HG02885 (cell line): ENCODE measurements at regions not wholly inside any gene's neighbourhood (a gene's known extent, or its start where the extent isn't known, plus 50 kb on each side); places are given as distances from the start of the nearest gene placed in this dataset.
"Not testable (repeated sequence)": the region's sequence is repeated elsewhere in the genome, so short reads cannot be mapped to it uniquely, and the experiment has no call there.

Experiments used
- ATAC-seq: cut with Tn5 transposase; IDR thresholded peaks from one replicate; pipeline ENCODE4 v1.9.1; 2021; ENCODE audit warnings: mild to moderate bottlenecking; ENCODE audit not compliant: unreplicated experiment, poor library complexity

DNA sequence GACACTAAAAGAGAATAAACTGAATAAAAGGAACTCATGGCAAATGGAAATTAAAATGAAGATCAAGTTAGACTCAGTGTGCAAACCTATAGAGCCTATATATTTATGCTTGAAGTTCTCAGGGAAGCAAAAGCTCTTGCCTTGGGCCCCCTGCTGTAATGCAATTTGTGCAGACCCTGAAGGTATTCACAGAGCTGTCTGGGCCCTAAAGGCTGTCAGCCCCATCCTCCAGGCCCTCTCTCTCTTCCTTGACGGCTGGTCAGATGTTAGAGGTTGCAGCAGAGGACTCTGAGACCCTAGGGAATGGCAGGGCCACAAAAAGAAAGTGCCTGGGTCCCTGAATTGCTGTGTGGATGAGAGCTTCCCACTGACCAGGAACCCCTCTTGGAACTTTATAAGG is 283.9 kb upstream of the TUT7 start:
- ATAC-seq, result no peak

DNA sequence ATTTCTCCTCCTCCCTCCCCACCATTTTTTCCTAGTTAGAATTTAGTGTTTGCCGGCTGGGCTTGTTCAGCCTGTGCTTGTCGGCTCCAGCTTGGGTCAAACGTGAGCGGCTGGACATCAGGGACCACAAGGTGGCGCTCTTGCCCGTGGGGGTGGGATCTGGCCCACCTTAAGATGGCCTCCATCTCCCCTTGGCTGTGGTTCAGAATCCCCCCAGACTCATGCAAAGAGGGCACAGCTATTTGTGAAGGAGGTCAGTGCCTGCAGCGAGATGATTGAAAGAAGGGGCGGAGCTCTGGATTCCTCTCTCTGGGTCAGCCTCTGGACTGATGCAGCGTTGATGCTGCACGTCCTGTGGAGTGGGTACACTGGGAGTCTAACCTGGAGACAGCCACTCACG is 283.3 kb upstream of the TUT7 start:
- no peak for ATAC-seq

DNA sequence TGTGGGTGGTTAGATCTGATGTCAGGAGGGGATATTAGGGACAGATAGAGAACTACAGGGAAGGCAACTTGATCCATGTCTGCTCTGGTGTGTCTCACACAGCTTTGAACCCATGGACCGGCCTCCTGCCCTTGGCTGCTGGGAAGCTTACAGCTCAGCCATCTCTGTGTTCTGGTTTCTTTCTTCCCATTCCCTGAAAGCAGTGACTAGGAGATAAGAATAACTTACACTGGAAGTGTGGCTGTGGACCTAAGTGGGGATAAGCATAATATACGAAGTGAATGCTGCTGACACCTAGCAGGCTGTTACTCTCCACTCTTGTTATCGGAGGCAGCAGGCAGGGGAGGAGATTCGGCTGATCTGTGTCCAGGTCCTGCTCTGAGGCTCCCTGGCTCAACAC is 282.3 kb upstream of the TUT7 start:
- ATAC-seq, result no peak

DNA sequence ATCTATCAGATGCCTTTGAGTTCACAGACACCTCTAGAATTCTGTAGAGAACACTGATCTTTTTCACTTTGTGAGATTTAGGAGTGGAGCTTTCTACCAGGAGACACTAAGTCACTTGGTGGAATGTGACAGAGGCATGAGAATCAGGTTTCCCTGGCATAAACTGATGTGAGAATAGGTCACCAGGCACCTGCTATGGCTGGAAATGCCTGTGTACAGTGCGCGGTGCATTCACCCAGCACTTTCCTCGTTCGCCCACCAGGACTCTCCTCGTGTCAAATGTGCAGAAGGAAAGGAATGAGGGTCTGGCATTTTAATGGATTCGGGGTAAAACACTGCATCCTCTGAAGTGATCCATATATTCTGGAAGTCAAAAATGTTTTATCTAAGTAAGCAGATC is 281.8 kb upstream of the TUT7 start:
- ATAC-seq, result no peak

DNA sequence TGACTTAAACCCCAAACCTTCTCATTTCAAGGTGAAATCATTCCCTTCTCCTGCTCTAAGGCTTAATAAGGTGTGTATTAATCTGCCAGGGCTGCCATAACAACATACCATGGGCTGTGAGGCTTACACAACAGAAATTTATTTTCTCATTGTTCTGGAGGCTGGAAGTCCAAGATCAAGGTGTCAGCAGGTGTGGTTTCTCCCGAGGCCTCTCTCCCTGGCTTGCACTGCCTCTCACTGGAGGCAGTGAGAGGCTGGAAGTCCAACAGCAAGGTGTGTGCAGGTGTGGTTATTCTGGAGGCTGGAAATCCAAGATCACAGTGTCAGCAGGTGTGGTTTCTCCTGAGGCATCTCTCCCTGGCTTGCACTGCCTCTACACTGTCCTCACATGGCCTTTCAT is 280.3 kb upstream of the TUT7 start:
- ATAC-seq, result no peak

DNA sequence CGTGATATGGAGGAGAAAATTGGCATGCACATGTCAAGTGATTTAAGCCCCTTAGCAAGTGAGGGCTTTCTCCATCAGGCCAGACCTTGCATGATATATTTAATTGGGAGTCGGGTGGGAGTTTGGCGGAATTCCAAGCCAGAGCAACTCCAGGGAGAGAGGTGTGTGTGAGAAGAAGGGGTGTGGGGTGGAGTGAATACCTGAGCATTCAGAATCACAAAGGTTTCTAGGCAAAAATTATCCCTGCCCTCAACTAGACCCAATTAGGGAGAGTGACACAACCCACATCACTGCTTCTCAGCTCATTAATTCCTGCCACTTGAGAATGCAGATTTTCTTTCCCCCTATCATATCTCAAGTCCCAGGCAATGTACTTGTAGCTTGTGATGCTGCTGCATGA is 279.7 kb upstream of the TUT7 start:
- no peak for ATAC-seq

DNA sequence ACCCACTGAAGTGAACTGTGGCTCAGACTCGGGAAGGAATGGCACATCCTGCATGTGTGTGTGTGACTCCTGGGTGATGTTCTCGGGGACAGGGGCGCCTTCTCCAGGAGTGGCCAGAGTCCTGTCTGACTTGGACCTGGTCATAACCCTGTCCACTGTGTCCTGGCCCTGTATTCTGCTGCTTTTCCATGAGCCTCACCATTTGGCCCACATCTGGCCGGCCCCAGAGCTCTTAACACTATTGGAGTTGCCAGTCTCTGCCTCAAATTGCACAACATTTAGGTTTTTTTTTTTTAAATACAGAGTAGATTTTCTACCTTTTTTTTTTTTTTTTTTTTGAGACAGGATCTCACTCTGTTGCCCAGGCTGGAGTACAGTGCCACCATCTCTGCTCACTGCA is 278.3 kb upstream of the TUT7 start:
- no peak for ATAC-seq

DNA sequence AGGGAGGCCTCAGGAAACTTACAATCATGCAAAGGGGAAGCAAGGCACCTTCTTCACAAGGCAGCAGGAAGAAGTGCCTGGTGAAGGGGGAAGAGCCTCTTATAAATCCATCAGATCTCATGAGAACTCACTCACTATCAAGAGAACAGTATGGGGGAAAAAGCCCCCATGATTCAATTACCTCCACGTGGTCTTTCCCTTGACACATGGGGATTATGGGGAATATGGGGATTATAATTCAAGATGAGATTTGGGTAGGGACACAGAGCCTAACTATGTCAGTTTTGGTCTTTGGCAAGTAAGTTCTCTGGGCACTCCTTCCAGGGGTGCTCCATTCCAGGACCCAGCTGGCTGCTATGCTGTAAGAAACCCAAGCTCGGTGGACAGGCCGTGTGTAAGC is 275.3 kb upstream of the TUT7 start:
- ATAC-seq, result no peak

DNA sequence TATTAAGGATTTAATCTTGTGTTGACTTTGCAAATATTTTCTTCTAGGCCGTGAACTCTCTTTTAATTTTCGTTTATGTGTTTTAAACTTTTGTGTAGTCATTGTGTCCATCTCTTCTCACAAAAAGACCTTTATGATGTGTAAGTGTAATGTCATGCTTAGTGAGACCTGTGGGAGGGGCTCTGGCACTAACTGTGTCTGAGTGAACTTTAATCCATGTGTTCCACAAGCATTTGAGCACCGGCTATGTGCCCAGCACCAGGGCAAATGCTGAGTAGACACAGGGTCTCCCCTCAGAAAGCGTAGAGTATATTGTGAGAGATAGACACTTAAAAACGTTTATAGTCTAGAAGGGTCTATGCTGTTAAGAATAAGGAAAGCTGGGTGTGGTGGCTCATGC is 272.6 kb upstream of the TUT7 start:
- ATAC-seq, result no peak

DNA sequence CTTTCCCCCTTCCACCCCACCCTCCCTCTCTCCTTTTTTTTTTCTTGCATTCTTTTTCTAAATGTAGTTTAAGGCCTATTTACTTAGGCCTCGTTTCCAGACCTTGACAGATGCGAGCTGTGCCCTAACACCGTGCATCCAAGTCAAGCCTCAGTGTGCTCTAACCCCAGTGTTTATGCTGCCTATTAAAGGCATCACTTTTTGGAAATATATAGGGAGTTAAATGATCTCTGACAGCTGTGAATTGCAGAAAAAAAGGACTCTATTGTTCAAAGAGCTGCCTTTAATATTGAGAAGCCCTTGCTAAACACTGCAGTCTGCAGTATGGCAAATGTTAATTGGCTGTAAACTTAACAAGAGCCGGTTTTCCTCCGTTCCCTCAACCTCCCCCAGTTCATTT is 270.4 kb upstream of the TUT7 start:
- no peak for ATAC-seq

DNA sequence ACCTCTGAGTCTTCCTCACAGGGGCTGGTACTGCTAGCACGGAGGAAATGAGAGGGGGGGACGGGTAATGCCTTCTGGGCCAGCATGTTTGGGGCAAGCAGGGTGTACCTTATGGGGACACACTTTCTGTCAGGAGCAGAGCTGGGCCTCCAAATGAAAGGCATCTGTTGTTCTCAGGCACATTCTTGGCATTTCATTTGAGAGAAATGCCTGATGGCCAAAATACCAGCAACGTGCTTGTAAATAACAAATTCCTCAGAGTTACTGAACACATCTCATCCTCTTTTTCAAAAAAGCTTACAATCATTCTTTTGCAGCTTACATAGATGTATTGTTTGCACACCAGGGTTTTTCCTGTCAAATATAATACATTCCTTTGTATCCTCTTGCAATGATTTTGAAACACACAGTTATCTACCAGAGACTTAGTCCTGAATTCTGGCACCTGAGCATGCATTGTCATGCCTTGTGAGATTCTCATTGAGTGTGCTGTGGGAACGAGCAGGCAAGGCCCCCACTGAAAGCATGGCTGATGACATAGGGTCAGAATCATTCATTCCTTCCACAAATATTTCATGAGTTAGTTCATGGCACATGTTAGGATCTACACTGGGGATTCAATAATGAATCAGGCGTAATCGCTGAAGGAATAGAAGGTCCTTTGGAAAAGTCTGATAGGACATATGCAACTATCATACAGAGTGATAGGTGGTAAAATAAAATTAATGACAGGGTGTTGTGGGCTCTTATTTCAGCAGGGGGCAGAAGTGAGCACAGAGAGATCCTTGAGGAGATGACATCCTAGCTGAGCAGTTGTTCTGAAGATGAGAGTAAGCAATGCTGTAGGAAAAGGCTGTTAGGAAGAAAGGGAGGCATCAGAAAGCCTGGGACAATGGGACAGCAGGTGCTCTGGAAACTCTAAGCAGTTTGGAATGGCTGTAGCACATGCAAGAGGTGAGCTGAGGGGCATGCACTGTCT is 260.9 kb upstream of the TUT7 start:
- ATAC-seq, result no peak

DNA sequence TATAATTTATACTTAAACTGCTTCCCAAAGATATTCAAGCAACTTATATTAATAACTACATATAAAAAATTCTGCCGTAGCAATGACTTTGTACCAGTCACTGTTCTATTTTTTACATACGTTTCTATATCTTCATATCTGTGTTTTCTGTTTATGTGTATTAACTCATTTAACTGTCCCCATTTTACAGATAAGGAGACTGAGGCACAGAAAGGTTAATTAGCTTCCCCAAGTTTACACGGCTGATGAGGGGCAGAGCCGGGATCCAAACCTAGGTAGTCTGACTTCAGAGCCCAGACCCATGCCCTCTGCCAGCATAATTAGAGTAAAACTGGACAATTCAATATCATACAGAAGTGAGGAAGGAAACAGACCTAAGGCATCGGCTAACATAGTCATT is 259.7 kb upstream of the TUT7 start:
- ATAC-seq, result no peak

DNA sequence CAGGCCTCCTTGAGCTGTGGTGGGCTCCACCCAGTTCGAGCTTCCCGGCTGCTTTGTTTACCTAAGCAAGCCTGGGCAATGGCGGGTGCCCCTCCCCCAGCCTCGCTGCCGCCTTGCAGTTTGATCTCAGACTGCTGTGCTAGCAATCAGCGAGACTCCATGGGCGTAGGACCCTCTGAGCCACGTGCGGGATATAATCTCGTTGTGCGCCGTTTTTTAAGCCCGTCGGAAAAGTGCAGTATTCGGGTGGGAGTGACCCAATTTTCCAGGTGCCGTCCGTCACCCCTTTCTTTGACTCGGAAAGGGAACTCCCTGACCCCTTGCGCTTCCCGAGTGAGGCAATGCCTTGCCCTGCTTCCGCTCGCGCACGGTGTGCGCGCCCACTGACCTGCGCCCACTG is 257.3 kb upstream of the TUT7 start:
- not testable (repeated sequence) for ATAC-seq

DNA sequence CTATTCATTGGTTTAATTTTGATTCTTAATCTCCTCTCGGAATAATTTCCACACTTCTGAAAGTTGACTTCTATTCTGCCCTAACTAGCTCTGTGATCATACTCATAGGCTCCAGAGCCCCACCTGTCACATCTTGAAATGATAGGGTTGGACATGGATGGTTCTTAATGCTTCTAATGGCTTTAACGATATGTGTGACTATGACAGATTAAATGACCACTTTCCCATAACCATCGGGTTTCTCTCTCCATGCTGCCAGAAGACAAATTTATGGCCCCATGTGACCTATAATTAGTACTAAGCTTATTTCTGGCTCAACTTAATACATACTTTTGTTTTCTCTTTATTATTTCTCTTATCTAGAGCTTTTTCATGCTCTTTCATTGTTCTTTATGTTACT is 251.1 kb upstream of the TUT7 start:
- ATAC-seq, result no peak

DNA sequence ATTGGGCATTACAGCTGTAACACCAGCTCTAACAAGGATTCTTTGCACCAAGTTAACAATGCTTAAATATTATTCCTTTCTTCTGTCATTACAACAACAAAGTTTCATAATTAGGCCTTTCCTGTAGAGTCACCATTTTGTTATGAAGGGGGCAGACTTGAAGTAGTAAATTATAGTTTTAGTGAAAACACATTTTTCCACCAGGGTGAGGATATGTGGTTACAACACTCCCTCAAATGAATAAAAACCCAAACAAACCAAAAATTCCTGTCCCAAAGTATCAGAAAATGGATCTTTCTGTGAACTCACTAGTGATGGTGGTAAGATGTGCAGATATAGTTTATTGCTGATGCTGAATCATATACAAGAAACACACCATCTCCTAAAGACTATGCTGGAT is 250.5 kb upstream of the TUT7 start:
- no peak for ATAC-seq

DNA sequence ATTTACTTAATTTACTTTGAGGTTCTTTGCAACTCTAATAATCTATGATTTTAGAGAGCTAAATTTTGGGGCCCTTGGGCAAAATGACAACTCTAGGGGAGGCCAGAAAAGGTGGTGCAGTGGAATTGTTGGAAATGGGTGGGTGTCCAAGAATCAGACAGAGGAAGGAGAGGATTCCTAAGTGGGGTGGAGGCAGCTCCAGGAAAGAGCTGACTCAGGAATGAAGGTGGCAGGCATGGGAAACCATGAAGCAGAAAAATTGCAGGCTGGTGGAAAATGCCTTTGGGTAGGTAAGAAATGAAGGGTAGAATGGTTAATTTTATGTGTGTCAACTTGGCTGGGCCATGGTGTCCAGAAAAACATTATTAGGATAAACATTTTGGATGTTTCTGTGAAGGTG is 248.5 kb upstream of the TUT7 start:
- no peak for ATAC-seq

DNA sequence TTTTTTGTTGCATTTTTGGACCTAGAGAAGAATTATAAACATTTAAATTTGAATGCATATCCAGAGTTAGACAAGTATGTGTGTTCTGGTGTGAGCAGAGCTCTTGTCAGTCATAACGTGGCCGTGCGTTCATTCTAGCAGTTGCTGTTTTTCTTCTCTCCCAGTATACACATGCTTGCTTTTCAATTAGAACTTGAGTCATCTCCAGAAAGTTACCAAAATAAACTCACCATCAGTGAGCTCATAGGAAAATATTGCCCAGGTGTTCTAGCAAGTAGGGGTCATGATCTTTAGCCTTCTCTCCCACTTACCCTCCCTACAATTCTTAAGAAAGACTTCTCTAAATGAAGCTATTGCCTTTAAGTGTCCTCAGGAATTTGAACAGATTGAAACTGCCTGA is 247.5 kb upstream of the TUT7 start:
- ATAC-seq, result no peak

DNA sequence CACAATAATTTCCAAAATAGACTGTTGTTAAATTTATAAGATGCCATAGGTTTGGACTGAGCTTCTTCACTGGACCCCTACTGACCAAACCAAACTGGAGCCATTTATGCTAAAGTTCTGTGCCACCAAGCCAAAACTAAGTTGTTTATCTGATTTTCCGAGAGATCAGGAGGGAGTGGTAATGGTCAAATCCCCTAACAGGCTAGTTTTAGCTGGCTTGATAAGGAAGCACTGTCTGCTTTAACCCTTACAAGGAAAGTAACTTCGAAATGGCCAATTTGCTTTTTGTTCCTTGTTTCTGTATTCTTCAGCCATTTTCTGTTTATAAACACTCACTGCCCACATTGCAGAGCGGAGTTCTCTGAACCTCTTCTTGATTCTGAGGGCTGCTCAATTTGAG is 246.8 kb upstream of the TUT7 start:
- ATAC-seq, result no peak

DNA sequence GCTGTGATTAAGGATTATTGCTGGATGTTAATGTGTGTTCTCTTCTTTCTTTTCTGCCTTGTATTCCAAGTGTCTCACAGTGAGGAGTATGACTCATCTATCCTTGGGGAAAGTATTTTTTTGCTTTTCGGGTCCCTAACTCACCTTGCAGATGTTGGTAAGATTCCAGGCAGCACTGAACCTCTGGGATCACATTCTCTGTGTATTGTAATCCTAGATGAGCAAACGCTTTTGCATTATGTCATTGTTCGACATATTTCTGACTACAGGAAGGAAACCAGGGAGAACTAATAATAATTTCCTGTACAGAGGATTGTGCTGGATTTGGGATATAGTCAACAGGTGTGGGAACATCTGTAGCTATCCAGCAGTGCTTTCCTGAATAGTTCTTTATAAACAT is 246.1 kb upstream of the TUT7 start:
- ATAC-seq, result no peak

DNA sequence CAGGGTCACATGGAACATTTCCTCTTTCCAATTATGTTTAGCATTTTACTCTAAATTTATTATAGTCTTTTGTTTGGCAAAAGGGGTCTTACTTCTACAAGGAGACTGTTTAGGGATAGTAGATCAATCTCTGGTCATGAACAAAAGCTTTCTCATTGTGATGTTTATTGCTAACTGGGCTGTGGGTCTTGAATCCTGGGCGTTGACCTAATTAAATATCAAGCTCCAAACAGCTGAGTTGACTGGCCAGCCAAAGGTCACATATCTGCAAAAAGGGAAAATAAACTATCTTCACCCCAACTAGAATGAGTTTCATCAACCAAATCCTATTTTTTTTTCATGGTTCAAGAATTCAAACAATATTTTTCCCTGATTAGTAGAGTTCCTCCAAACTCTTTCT is 245.4 kb upstream of the TUT7 start:
- no peak for ATAC-seq

DNA sequence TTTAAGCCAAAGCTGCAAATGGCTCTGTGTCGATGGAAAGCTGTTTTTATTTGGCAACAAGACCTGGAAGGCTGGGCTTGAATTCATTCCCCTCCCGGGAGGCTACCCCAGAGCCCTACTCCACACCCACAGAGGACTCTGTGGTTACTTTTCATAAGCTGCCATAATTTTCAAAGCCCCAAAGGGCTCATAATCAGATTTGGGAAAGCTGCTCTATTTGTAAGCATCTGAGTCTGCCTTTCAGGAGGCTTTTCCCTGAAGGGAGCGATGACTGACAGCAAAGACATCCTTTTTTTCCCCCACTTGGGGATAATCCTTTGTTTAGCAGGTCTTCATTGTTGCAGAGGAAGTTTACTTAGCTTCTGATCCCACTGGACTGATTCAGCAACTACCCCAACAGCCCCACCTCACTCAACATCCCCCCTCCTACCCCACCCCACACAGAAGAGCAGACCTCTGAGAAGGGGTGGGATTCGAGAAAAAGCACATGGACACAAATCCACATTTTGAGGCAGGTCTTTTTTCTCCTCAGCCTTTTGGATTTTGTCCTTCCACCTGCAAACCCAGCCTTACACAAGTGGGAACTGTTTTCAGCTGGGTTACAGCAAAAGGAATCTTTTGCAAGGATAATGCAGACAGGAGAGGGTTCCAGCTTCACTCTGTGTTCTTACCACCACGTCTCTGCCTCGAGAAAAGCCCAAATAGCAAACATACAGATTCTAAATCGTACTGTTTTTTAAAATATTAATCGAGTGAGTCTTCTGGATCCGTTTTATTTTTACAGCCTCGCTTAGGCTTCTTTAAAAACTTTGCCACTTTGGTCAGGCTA is 244.4 kb upstream of the TUT7 start:
- no peak for ATAC-seq

DNA sequence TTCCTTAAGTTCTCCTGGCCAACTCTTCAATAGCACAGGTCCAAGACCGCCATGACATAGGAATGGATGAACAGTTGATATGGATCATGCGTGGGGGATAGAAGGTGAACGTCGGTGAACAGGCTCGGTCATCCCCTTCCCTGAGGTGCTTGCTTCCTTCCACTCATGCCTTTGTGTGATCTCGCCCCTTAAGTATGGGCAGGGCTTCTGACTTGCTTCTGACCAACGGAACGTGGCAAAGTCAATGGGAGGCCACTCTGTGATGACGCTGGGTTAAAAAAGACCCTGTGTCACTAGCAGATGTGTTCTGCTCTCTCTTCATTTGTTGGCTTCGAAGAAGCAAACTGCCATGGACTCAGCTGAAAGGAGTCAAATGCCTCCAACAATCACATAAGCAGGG is 240.5 kb upstream of the TUT7 start:
- ATAC-seq, result no peak
